HFF-Myc (cell line): ENCODE measurements at regions not wholly inside any gene's neighbourhood (a gene's known extent, or its start where the extent isn't known, plus 50 kb on each side); places are given as distances from the start of the nearest gene placed in this dataset.

Source experiments
- DNase-seq: peaks from one replicate; pipeline ENCODE4 v3.0.0-alpha.2; 2011; ENCODE audit warnings: low read depth; ENCODE audit errors: extremely low read depth
- H3K4me3 ChIP-seq: replicated peaks from 2 replicates; pipeline ENCODE4 v1.5.1; 2011; ENCODE audit warnings: low read depth, mild to moderate bottlenecking, control low read depth, low read length
- CTCF ChIP-seq: IDR thresholded peaks from 2 replicates; pipeline ENCODE4 v1.5.1; 2012; ENCODE audit warnings: mild to moderate bottlenecking, low read depth, low read length, control low read depth; ENCODE audit errors: missing control alignments

- no peak for TF ChIP-seq CTCF
- DNase-seq, result no peak
Observed at GRCh38 chr1:232327899-232328298, 302.0 kb downstream of the SIPA1L2 start.

GRCh38 chr1:232327269-232327668 is 302.7 kb downstream of the SIPA1L2 start:
- no peak for TF ChIP-seq CTCF
- DNase-seq, result no peak
- no peak overlapping the region for H3K4me3 ChIP-seq

More at GRCh38 chr1:232327899-232328298, 302.0 kb downstream of the SIPA1L2 start:
- H3K4me3 ChIP-seq, result no peak overlapping the region

GRCh38 chr1:232322162-232322734 is 307.7 kb downstream of the SIPA1L2 start:
- DNase-seq, result no peak
- H3K4me3 ChIP-seq, result no peak overlapping the region
- TF ChIP-seq CTCF, result no peak

- no peak overlapping the region for H3K4me3 ChIP-seq
- no peak for TF ChIP-seq CTCF
- DNase-seq, result no peak
Observed at GRCh38 chr1:232319518-232320210, 310.3 kb downstream of the SIPA1L2 start.

- TF ChIP-seq CTCF, result no peak
- H3K4me3 ChIP-seq, result no peak overlapping the region
- no peak for DNase-seq
Observed at GRCh38 chr1:232319072-232319471, 310.9 kb downstream of the SIPA1L2 start.

- TF ChIP-seq CTCF, result no peak
- no peak overlapping the region for H3K4me3 ChIP-seq
- DNase-seq, result no peak
Observed at GRCh38 chr1:232318143-232318542, 311.8 kb downstream of the SIPA1L2 start.
